GM06990 (cell line): ENCODE measurements at regions not wholly inside any gene's neighbourhood (a gene's known extent, or its start where the extent isn't known, plus 50 kb on each side); places are given as distances from the start of the nearest gene placed in this dataset.
"Not testable (repeated sequence)": the region's sequence is repeated elsewhere in the genome, so short reads cannot be mapped to it uniquely, and the experiment has no call there.

Source experiments
- DNase-seq: peaks from one replicate; pipeline ENCODE4 v3.0.0-alpha.2; 2011; ENCODE audit not compliant: insufficient read length; ENCODE audit errors: extremely low read depth
- H3K27me3 ChIP-seq: replicated peaks from 2 replicates; pipeline ENCODE4 v1.6.0; 2011; ENCODE audit warnings: low read length; ENCODE audit not compliant: control insufficient read depth, insufficient read depth
- H3K36me3 ChIP-seq: 2 replicates; pipeline ENCODE4 v1.5.1; 2011; ENCODE audit warnings: low read length; ENCODE audit not compliant: control insufficient read depth, insufficient read depth
- H3K4me3 ChIP-seq: replicated peaks from 2 replicates; pipeline ENCODE4 v1.5.1; 2011; ENCODE audit warnings: low read depth, mild to moderate bottlenecking, control low read depth, low read length
- CTCF ChIP-seq: IDR thresholded peaks from 2 replicates; pipeline ENCODE4 v1.5.1; 2011; ENCODE audit warnings: low read length, control low read depth, mild to moderate bottlenecking, inconsistent platforms; ENCODE audit not compliant: insufficient read depth, poor library complexity, severe bottlenecking

DNA sequence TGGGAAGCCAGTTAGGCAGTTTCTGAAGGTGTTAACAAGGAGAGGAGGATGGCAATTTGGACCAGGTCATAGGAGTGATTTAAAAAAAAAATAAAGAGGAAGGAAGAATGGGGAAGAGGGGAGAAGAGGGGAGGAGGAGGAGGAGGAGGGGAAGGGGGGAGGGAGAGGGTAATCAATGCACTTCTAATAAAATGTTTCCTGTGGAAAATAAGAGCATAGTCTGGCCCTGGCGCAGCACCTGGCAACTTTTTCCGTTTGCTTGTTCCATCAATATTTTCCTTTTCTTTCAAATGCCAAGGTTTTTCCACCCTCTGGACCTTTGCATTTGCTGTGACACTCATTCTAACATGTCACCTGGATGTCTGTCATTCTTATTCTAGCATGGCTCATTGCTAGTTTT is 308.2 kb downstream of the PPP1R3A start:
- Histone ChIP-seq H3K36me3 (no peaks in the 10 kb centered on the region), H3K4me3 (no peak overlapping the region), H3K27me3 (no peaks in the 10 kb centered on the region)
- no peak for TF ChIP-seq CTCF
- DNase-seq = no peak

DNA sequence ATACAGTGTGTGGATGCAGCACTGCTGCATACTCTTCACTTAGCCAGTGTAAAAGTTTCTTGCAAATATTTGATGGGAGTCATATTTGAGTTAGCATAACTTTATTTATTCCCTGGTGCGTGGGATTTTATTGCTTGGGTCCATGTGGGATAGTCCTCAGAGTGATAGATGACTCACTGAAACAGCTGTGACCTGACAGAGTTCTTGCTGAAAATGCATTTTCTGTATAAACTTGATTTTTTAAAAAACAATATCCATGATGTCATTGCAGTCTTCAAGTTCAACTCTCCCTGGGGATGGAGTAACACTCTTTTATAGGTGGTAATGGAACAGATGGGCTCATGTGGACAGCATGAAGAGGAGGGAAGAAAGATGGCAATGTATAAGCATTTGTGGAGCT is 310.0 kb downstream of the PPP1R3A start:
- no peak for DNase-seq
- no peaks in the 10 kb centered on the region for H3K27me3 ChIP-seq
- no peak overlapping the region for H3K4me3 ChIP-seq
- TF ChIP-seq CTCF = no peak
- H3K36me3 ChIP-seq = no peaks in the 10 kb centered on the region

- Histone ChIP-seq H3K27me3 (no peaks in the 10 kb centered on the region), H3K4me3 (no peak overlapping the region), H3K36me3 (no peaks in the 10 kb centered on the region)
- no peak for TF ChIP-seq CTCF
- DNase-seq = no peak
These were observed 312.5 kb downstream of the PPP1R3A start for GRCh38 chr7:113606325-113606724.

DNA sequence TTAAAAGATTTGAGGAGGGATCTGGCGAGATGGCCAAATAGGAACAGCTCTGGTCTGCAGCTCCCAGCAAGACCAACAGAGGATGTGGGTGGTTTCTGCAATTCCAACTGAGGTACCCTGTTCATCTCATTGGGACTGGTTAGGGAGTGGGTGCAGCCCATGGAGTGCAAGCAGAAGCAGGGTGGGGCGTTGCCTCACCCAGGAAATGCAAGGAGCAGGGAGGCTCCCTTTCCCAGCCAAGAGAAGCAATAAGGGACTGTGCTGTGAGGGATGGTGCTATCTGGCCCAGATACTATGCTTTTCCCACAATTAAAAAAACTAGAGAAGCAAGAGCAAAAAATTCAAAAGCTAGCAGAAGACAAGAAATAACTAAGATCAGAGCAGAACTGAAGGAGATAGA is 318.4 kb downstream of the PPP1R3A start:
- H3K27me3 ChIP-seq, H3K36me3 ChIP-seq, DNase-seq, H3K4me3 ChIP-seq: not testable (repeated sequence)

GRCh38 chr7:113593455-113593854 is 325.4 kb downstream of the PPP1R3A start:
- not testable (repeated sequence) for H3K4me3 ChIP-seq

DNA sequence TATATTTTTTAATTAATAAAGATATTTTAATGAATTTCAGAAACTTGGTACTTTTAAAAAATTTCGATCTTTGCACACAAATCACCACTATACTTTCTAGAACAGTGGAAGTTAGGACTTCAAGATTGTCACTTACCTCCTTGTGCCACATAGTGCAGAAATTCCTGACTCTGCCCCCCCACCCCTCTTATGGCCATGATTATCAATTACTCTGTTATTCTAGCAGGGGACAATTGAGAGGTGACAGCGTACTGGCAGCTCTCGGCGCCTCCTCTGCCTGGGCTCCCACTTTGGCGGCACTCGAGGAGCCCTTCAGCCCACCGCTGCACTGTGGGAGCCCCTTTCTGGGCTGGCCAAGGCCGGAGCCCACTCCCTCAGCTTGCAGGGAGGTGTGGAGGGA is 325.9 kb downstream of the PPP1R3A start:
- DNase-seq, H3K36me3 ChIP-seq, H3K27me3 ChIP-seq, H3K4me3 ChIP-seq: not testable (repeated sequence)

More at GRCh38 chr7:113593455-113593854, 325.4 kb downstream of the PPP1R3A start:
- not testable (repeated sequence) for H3K27me3 ChIP-seq, DNase-seq, H3K36me3 ChIP-seq

- no peaks in the 10 kb centered on the region for H3K27me3 ChIP-seq
These were observed 336.3 kb downstream of the PPP1R3A start for GRCh38 chr7:113582471-113582870.

DNA sequence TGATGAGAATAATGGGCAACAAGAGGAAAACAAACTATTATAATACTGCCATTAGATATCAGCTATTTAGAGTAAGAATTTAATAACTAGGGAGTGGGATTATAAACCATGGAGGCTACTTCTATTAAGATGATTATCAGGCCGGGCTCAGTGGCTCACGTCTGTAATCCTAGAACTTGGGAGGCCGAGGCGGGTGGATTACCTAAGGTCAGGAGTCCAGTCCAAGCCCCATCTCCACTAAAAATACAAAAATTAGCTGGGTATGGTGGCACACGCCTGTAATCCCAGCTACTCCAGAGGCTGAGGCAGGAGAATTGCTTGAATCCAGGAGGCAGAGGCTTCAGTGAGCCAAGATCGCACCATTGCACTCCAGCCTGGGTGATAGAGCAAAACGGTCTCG is 355.6 kb downstream of the PPP1R3A start:
- H3K4me3 ChIP-seq, H3K27me3 ChIP-seq, DNase-seq, H3K36me3 ChIP-seq: not testable (repeated sequence)

More at GRCh38 chr7:113582471-113582870, 336.3 kb downstream of the PPP1R3A start:
- no peak for TF ChIP-seq CTCF
- Histone ChIP-seq H3K4me3 (no peak overlapping the region), H3K36me3 (no peaks in the 10 kb centered on the region)
- no peak for DNase-seq
